Astrocyte (in vitro differentiated cells and primary cell): ENCODE measurements at regions not wholly inside any gene's neighbourhood (a gene's known extent, or its start where the extent isn't known, plus 50 kb on each side); places are given as distances from the start of the nearest gene placed in this dataset.

Experiments used
- DNase-seq: peaks from one replicate; pipeline ENCODE4 v3.0.0-alpha.2; 2010; ENCODE audit warnings: low read depth
- FAIRE-seq: peaks from 2 replicates; lab custom pipeline; 2011; peaks lifted over from hg19 to GRCh38; lab: Jason Lieb, UNC
- H2AFZ ChIP-seq: 2 replicates; pipeline ENCODE4 v1.6.0; 2012; ENCODE audit warnings: low read depth, low read length, inconsistent platforms
- H3K27ac ChIP-seq: 2 replicates; pipeline ENCODE4 v1.5.1; 2011; ENCODE audit warnings: low read depth, low read length, inconsistent platforms
- H3K27me3 ChIP-seq: 2 replicates; pipeline ENCODE4 v1.6.0; 2011; ENCODE audit warnings: low read length, inconsistent platforms; ENCODE audit not compliant: insufficient read depth
- H3K36me3 ChIP-seq: 2 replicates; pipeline ENCODE4 v1.5.1; 2011; ENCODE audit warnings: low read length, inconsistent platforms; ENCODE audit not compliant: insufficient read depth
- H3K4me1 ChIP-seq: 2 replicates; pipeline ENCODE4 v1.5.1; 2011; ENCODE audit warnings: low read length, inconsistent platforms; ENCODE audit not compliant: insufficient read depth
- H3K4me2 ChIP-seq: 2 replicates; pipeline ENCODE4 v1.6.0; 2012; ENCODE audit warnings: low read length, inconsistent platforms
- H3K4me3 ChIP-seq: 2 replicates; pipeline ENCODE4 v1.5.1; 2011; ENCODE audit warnings: low read depth, mild to moderate bottlenecking, low read length, inconsistent platforms; ENCODE audit not compliant: insufficient read depth
- H3K79me2 ChIP-seq: 2 replicates; pipeline ENCODE4 v1.6.0; 2012; ENCODE audit warnings: mild to moderate bottlenecking, low read length, inconsistent platforms; ENCODE audit not compliant: insufficient read depth
- H3K9ac ChIP-seq: 2 replicates; pipeline ENCODE4 v1.6.0; 2012; ENCODE audit warnings: mild to moderate bottlenecking, low read length, inconsistent platforms
- H3K9me3 ChIP-seq: 2 replicates; pipeline ENCODE4 v1.5.1; 2012; ENCODE audit warnings: low read depth, mild to moderate bottlenecking, low read length, inconsistent platforms; ENCODE audit not compliant: insufficient read depth
- H4K20me1 ChIP-seq: 2 replicates; pipeline ENCODE4 v1.6.0; 2012; ENCODE audit warnings: low read length, inconsistent platforms; ENCODE audit not compliant: insufficient read depth
- H3K27ac Mint-ChIP-seq: one replicate; pipeline ENCODE4 v1.8.0; 2021; ENCODE audit warnings: mild to moderate bottlenecking, mixed read lengths; ENCODE audit not compliant: unreplicated experiment
- H3K27me3 Mint-ChIP-seq: one replicate; pipeline ENCODE4 v1.8.0; 2021; ENCODE audit warnings: low read depth, mixed read lengths; ENCODE audit not compliant: unreplicated experiment
- H3K36me3 Mint-ChIP-seq: one replicate; pipeline ENCODE4 v1.8.0; 2021; ENCODE audit warnings: low read depth, mixed read lengths; ENCODE audit not compliant: unreplicated experiment
- H3K4me1 Mint-ChIP-seq: one replicate; pipeline ENCODE4 v1.8.0; 2021; ENCODE audit warnings: low read depth, mixed read lengths; ENCODE audit not compliant: unreplicated experiment
- H3K4me3 Mint-ChIP-seq: one replicate; pipeline ENCODE4 v1.8.0; 2021; ENCODE audit warnings: mild to moderate bottlenecking, moderate library complexity, mixed read lengths; ENCODE audit not compliant: unreplicated experiment
- H3K9me3 Mint-ChIP-seq: one replicate; pipeline ENCODE4 v1.8.0; 2021; ENCODE audit warnings: mild to moderate bottlenecking, mixed read lengths; ENCODE audit not compliant: unreplicated experiment
- EZH2 ChIP-seq: IDR thresholded peaks from 2 replicates; pipeline ENCODE4 v1.6.1; 2012; ENCODE audit warnings: mild to moderate bottlenecking, low read length, inconsistent platforms; ENCODE audit not compliant: insufficient read depth
- TF ChIP-seq, protein P1 (sequence below): IDR thresholded peaks from 2 replicates; pipeline ENCODE4 v1.5.1; 2011; ENCODE audit warnings: low read depth, mild to moderate bottlenecking, inconsistent platforms, low read length, moderate library complexity; ENCODE audit not compliant: insufficient read depth

DNA sequence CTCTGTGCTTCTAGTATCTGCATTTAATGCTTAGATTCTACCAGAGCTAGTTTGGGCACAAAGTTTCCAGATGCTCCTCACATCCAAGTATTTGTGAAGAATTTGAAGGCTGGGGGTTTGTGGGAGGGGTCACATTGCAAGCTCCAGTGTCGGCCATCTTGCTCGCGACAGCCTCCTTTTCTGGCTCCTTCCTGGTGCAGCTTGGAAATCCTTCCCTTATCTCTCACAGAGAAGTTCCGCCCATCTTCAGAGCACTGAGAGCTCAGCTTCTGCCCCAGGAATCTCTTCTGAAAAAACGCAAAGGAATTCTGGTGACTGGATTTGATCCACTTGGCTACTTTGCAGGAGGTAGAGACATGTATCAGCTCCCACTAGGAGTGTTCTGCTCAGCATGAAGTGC is 497.5 kb downstream of the TBC1D22A start:
- Mint-ChIP-seq H3K4me1 (no peaks in the 10 kb centered on the region), H3K27me3 (no peaks in the 10 kb centered on the region), H3K27ac (no peak overlapping the region), H3K36me3 (no peaks in the 10 kb centered on the region), H3K4me3 (no peak overlapping the region), H3K9me3 (peaks cover 10% of the 10 kb centered on the region)
- H3K9ac ChIP-seq, result no peak overlapping the region
- no peak overlapping the region for H2AFZ ChIP-seq
- H3K79me2 ChIP-seq, result no peaks in the 10 kb centered on the region
- H4K20me1 ChIP-seq, result no peaks in the 10 kb centered on the region
- no peak for TF ChIP-seq EZH2
- TF ChIP-seq, protein P1, sequence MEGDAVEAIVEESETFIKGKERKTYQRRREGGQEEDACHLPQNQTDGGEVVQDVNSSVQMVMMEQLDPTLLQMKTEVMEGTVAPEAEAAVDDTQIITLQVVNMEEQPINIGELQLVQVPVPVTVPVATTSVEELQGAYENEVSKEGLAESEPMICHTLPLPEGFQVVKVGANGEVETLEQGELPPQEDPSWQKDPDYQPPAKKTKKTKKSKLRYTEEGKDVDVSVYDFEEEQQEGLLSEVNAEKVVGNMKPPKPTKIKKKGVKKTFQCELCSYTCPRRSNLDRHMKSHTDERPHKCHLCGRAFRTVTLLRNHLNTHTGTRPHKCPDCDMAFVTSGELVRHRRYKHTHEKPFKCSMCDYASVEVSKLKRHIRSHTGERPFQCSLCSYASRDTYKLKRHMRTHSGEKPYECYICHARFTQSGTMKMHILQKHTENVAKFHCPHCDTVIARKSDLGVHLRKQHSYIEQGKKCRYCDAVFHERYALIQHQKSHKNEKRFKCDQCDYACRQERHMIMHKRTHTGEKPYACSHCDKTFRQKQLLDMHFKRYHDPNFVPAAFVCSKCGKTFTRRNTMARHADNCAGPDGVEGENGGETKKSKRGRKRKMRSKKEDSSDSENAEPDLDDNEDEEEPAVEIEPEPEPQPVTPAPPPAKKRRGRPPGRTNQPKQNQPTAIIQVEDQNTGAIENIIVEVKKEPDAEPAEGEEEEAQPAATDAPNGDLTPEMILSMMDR, result no peak
- no peak overlapping the region for H3K4me2 ChIP-seq
- no peak overlapping the region for H3K4me3 ChIP-seq
- no peak for FAIRE-seq
- no peaks in the 10 kb centered on the region for H3K36me3 ChIP-seq
- H3K9me3 ChIP-seq, result peaks cover 6% of the 10 kb centered on the region
- H3K4me1 ChIP-seq, result no peaks in the 10 kb centered on the region
- no peak overlapping the region for H3K27ac ChIP-seq
- H3K27me3 ChIP-seq, result no peaks in the 10 kb centered on the region
- DNase-seq, result no peak

DNA sequence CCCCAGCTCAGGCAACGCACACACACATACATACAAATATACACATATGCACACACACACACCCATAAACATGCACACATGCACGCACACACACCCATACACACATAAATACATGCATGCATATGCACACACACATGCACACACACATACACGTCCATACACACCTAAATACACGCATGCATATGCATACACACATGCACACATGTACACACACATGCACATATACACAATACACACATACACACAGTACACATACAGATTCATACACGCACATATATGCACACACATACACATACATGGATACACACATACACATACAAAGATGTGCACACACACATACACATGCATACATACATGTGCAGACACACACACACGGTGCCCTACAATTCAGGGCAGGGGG is 496.6 kb downstream of the TBC1D22A start:
- Mint-ChIP-seq H3K9me3 (peaks cover 10% of the 10 kb centered on the region), H3K4me3 (no peak overlapping the region), H3K27ac (no peak overlapping the region), H3K27me3 (no peaks in the 10 kb centered on the region), H3K36me3 (no peaks in the 10 kb centered on the region), H3K4me1 (no peaks in the 10 kb centered on the region)
- Histone ChIP-seq H3K4me1 (no peaks in the 10 kb centered on the region), H3K9ac (no peak overlapping the region), H3K27me3 (no peaks in the 10 kb centered on the region), H2AFZ (no peak overlapping the region), H3K4me2 (no peak overlapping the region), H3K27ac (no peak overlapping the region), H3K4me3 (no peak overlapping the region), H3K36me3 (no peaks in the 10 kb centered on the region), H3K79me2 (no peaks in the 10 kb centered on the region), H4K20me1 (no peaks in the 10 kb centered on the region), H3K9me3 (peaks cover 6% of the 10 kb centered on the region)
- FAIRE-seq (no peak), DNase-seq (no peak)
- TF ChIP-seq, protein P1, result no peak
- TF ChIP-seq EZH2, result no peak

DNA sequence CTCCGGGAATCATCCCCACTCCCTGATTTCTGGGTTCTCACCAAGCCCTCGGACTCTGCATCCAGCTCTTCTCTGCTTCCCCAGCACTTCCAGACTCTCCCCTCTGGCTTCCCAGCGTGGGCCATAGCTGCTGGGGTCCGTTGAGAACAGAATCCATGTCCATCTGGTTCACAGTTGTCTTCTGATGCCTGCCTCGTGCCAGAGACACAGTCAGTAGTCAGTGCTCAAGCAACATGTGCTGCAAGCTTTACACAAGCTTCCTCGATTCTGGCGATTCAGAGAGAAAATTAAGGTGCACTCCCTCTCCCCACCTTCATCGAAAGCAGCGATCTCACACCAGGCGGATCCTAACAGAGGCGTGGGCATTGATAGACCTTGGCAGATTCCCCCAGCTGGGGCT is 495.5 kb downstream of the TBC1D22A start:
- no peaks in the 10 kb centered on the region for H3K36me3 ChIP-seq
- FAIRE-seq, result no peak
- no peaks in the 10 kb centered on the region for H3K27me3 ChIP-seq
- H3K4me1 ChIP-seq, result no peaks in the 10 kb centered on the region
- TF ChIP-seq EZH2, result no peak
- TF ChIP-seq, protein P1, result no peak
- H2AFZ ChIP-seq, result no peak overlapping the region
- peaks cover 5% of the 10 kb centered on the region for H3K9me3 ChIP-seq
- no peaks in the 10 kb centered on the region for H3K27me3 Mint-ChIP-seq
- H3K9me3 Mint-ChIP-seq, result peaks cover 9% of the 10 kb centered on the region
- H4K20me1 ChIP-seq, result no peaks in the 10 kb centered on the region
- H3K4me1 Mint-ChIP-seq, result no peaks in the 10 kb centered on the region
- H3K79me2 ChIP-seq, result no peaks in the 10 kb centered on the region
- no peak for DNase-seq
- no peak overlapping the region for H3K9ac ChIP-seq
- no peak overlapping the region for H3K27ac Mint-ChIP-seq
- no peak overlapping the region for H3K4me2 ChIP-seq
- no peak overlapping the region for H3K4me3 ChIP-seq
- no peak overlapping the region for H3K4me3 Mint-ChIP-seq
- H3K27ac ChIP-seq, result no peak overlapping the region
- no peaks in the 10 kb centered on the region for H3K36me3 Mint-ChIP-seq
